HFFc6 (cell line): ENCODE measurements at regions not wholly inside any gene's neighbourhood (a gene's known extent, or its start where the extent isn't known, plus 50 kb on each side); places are given as distances from the start of the nearest gene placed in this dataset.

Experiments
- DNase-seq: peaks from one replicate; pipeline ENCODE4 v3.0.0-alpha.2; 2018
- H3K27ac Mint-ChIP-seq: 2 replicates; pipeline ENCODE4 v1.8.0; 2020; ENCODE audit warnings: mild to moderate bottlenecking, mixed read lengths
- H3K27me3 Mint-ChIP-seq: 2 replicates; pipeline ENCODE4 v1.8.0; 2021; ENCODE audit warnings: mild to moderate bottlenecking, moderate library complexity, mixed read lengths; ENCODE audit not compliant: insufficient read depth
- H3K36me3 Mint-ChIP-seq: 2 replicates; pipeline ENCODE4 v1.8.0; 2021; ENCODE audit warnings: low read depth, mixed read lengths
- H3K4me1 Mint-ChIP-seq: 2 replicates; pipeline ENCODE4 v1.8.0; 2020; ENCODE audit warnings: low read depth, mixed read lengths
- H3K4me3 Mint-ChIP-seq: 2 replicates; pipeline ENCODE4 v1.8.0; 2020; ENCODE audit warnings: mild to moderate bottlenecking, moderate library complexity, mixed read lengths
- H3K9me3 Mint-ChIP-seq: 2 replicates; pipeline ENCODE4 v1.8.0; 2020; ENCODE audit warnings: mild to moderate bottlenecking, mixed read lengths
- CTCF ChIP-seq: fragments of 200-600 bp; sonication (generic); IDR thresholded peaks from 2 replicates; pipeline ENCODE4 v1.5.0; 2021; ENCODE audit warnings: antibody characterized with exemption, mild to moderate bottlenecking

- peaks cover 37% of the 10 kb centered on the region for H3K4me1 Mint-ChIP-seq
- H3K9me3 Mint-ChIP-seq = peaks cover 17% of the 10 kb centered on the region
- H3K27me3 Mint-ChIP-seq = peaks cover 6% of the 10 kb centered on the region
- H3K27ac Mint-ChIP-seq = no peak overlapping the region
- no peak overlapping the region for H3K4me3 Mint-ChIP-seq
- no peak for TF ChIP-seq CTCF
- DNase-seq = no peak
- H3K36me3 Mint-ChIP-seq = peaks cover 16% of the 10 kb centered on the region; the same call in 1 of the 2 replicates
These were observed 188.1 kb upstream of the TSC22D2 start for GRCh38 chr3:150220041-150220440.

- H3K4me3 Mint-ChIP-seq = no peak overlapping the region
- H3K9me3 Mint-ChIP-seq = peaks cover 17% of the 10 kb centered on the region
- H3K4me1 Mint-ChIP-seq = peaks cover 29% of the 10 kb centered on the region
- H3K27ac Mint-ChIP-seq = no peak overlapping the region
- DNase-seq = no peak
- peaks cover 16% of the 10 kb centered on the region; the same call in 1 of the 2 replicates for H3K36me3 Mint-ChIP-seq
- H3K27me3 Mint-ChIP-seq = peaks cover 6% of the 10 kb centered on the region
- TF ChIP-seq CTCF = no peak
These were observed 189.3 kb upstream of the TSC22D2 start for GRCh38 chr3:150218841-150219240.

GRCh38 chr3:150218236-150218635, 189.9 kb upstream of the TSC22D2 start:
- peaks cover 29% of the 10 kb centered on the region for H3K4me1 Mint-ChIP-seq
- H3K36me3 Mint-ChIP-seq = peaks cover 16% of the 10 kb centered on the region; the same call in 1 of the 2 replicates
- no peak overlapping the region for H3K4me3 Mint-ChIP-seq
- H3K27me3 Mint-ChIP-seq = peaks cover 9% of the 10 kb centered on the region
- no peak for DNase-seq
- no peak for TF ChIP-seq CTCF
- peaks cover 17% of the 10 kb centered on the region for H3K9me3 Mint-ChIP-seq
- H3K27ac Mint-ChIP-seq = no peak overlapping the region

- DNase-seq = no peak
- H3K36me3 Mint-ChIP-seq = peaks cover 16% of the 10 kb centered on the region; the same call in 1 of the 2 replicates
These were observed 190.4 kb upstream of the TSC22D2 start for GRCh38 chr3:150217691-150218090.

GRCh38 chr3:150216866-150217600, 191.1 kb upstream of the TSC22D2 start:
- Mint-ChIP-seq H3K27ac (no peak overlapping the region), H3K4me3 (no peak overlapping the region), H3K36me3 (peaks cover 16% of the 10 kb centered on the region; the same call in 1 of the 2 replicates), H3K27me3 (peaks cover 9% of the 10 kb centered on the region), H3K9me3 (peaks cover 17% of the 10 kb centered on the region), H3K4me1 (peaks cover 29% of the 10 kb centered on the region)
- TF ChIP-seq CTCF = no peak
- no peak for DNase-seq

More at GRCh38 chr3:150217691-150218090, 190.4 kb upstream of the TSC22D2 start:
- no peak for TF ChIP-seq CTCF
- H3K4me1 Mint-ChIP-seq = peaks cover 29% of the 10 kb centered on the region
- H3K9me3 Mint-ChIP-seq = peaks cover 17% of the 10 kb centered on the region
- H3K27ac Mint-ChIP-seq = no peak overlapping the region
- H3K27me3 Mint-ChIP-seq = peaks cover 9% of the 10 kb centered on the region
- H3K4me3 Mint-ChIP-seq = no peak overlapping the region
